ENCODE measurements at regions not wholly inside any gene's neighbourhood (a gene's known extent, or its start where the extent isn't known, plus 50 kb on each side); places are given as distances from the start of the nearest gene placed in this dataset.

DNA sequence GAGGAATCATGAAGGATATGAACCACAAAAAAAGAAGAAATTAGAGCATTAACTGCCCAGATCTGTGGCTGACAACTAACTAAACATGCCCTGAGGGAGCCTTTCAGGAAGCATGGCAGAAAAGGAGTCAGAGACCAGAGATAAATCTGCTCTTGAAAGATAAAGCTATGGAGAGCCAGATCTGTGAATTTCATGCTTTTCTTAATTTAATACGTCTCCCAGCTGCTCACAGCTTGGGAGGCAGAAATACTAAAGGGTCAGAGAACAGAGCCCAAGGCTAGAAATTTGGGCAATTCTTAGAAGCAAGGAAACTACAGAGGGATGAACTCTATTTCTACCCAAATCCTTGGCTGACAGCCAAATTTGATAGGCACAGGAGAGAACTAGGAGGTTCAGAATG lies 223.0 kb upstream of the DPP10 start:
- Histone ChIP-seq H3F3A (ENCODE audit: insufficient read depth, low read length) (no peaks in the 10 kb centered on the region), H3K27ac (ENCODE audit: low read depth, low read length, poor library complexity, severe bottlenecking) (no peak overlapping the region), H3K4me1 (ENCODE audit: insufficient read depth, low read length, severe bottlenecking) (no peaks in the 10 kb centered on the region), H4K20me1 (ENCODE audit: insufficient read depth, low read length) (no peaks in the 10 kb centered on the region), H3K4me2 (ENCODE audit: low read length) (no peak overlapping the region), H3K9me3 (ENCODE audit: low read length) (no peaks in the 10 kb centered on the region), H3K36me3 (ENCODE audit: insufficient read depth, low read length) (no peaks in the 10 kb centered on the region), H3K4me3 (ENCODE audit: low read depth, low read length, poor library complexity, severe bottlenecking) (no peak overlapping the region), H3K9me2 (ENCODE audit: low read depth, low read length) (no peaks in the 10 kb centered on the region), H2AFZ (ENCODE audit: low read length) (no peak overlapping the region), H3K9ac (ENCODE audit: low read length) (no peak overlapping the region), H3K79me2 (ENCODE audit: insufficient read depth, low read length) (no peaks in the 10 kb centered on the region), H3K27me3 (ENCODE audit: insufficient read depth, low read length) (no peaks in the 10 kb centered on the region)
- TF ChIP-seq EZH2 (IDR thresholded peaks at IDR 0.05; ENCODE audit: borderline replicate concordance, low read length) = no peak
- TF ChIP-seq, protein P1, sequence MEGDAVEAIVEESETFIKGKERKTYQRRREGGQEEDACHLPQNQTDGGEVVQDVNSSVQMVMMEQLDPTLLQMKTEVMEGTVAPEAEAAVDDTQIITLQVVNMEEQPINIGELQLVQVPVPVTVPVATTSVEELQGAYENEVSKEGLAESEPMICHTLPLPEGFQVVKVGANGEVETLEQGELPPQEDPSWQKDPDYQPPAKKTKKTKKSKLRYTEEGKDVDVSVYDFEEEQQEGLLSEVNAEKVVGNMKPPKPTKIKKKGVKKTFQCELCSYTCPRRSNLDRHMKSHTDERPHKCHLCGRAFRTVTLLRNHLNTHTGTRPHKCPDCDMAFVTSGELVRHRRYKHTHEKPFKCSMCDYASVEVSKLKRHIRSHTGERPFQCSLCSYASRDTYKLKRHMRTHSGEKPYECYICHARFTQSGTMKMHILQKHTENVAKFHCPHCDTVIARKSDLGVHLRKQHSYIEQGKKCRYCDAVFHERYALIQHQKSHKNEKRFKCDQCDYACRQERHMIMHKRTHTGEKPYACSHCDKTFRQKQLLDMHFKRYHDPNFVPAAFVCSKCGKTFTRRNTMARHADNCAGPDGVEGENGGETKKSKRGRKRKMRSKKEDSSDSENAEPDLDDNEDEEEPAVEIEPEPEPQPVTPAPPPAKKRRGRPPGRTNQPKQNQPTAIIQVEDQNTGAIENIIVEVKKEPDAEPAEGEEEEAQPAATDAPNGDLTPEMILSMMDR (IDR thresholded peaks at IDR 0.05; ENCODE audit: low read length) = no peak

DNA sequence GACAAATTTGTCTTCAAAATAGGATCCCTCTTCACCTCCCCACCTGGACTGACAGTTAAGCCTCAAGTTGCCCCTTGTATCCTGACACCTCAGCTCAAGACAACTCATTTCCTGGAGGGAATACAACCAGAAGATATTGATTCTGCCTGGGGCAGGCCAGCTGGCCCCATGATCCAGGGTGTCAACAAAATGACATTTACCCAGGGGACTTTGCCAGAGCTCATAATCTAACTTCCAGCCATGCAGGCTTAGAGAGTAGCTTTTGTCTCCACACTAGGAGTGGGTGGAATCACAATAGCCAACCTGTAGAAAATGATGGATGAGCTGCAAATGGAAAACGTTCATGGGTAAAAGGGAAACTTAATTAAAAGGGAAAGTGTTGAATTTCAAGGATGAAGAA lies 220.1 kb upstream of the DPP10 start:
- TF ChIP-seq, protein P1 (IDR thresholded peaks at IDR 0.05; ENCODE audit: low read length) = no peak
- no peak for TF ChIP-seq EZH2 (IDR thresholded peaks at IDR 0.05; ENCODE audit: borderline replicate concordance, low read length)
- no peak overlapping the region for H3K9ac ChIP-seq (ENCODE audit: low read length)
- H4K20me1 ChIP-seq (ENCODE audit: insufficient read depth, low read length) = no peaks in the 10 kb centered on the region
- H3K27ac ChIP-seq (ENCODE audit: low read depth, low read length, poor library complexity, severe bottlenecking) = no peak overlapping the region
- no peaks in the 10 kb centered on the region for H3K9me2 ChIP-seq (ENCODE audit: low read depth, low read length)
- no peak overlapping the region for H2AFZ ChIP-seq (ENCODE audit: low read length)
- no peaks in the 10 kb centered on the region for H3K9me3 ChIP-seq (ENCODE audit: low read length)
- no peaks in the 10 kb centered on the region for H3K27me3 ChIP-seq (ENCODE audit: insufficient read depth, low read length)
- H3F3A ChIP-seq (ENCODE audit: insufficient read depth, low read length) = no peaks in the 10 kb centered on the region
- H3K79me2 ChIP-seq (ENCODE audit: insufficient read depth, low read length) = no peaks in the 10 kb centered on the region
- H3K4me3 ChIP-seq (ENCODE audit: low read depth, low read length, poor library complexity, severe bottlenecking) = no peak overlapping the region
- no peaks in the 10 kb centered on the region for H3K36me3 ChIP-seq (ENCODE audit: insufficient read depth, low read length)
- no peaks in the 10 kb centered on the region for H3K4me1 ChIP-seq (ENCODE audit: insufficient read depth, low read length, severe bottlenecking)
- H3K4me2 ChIP-seq (ENCODE audit: low read length) = no peak overlapping the region

DNA sequence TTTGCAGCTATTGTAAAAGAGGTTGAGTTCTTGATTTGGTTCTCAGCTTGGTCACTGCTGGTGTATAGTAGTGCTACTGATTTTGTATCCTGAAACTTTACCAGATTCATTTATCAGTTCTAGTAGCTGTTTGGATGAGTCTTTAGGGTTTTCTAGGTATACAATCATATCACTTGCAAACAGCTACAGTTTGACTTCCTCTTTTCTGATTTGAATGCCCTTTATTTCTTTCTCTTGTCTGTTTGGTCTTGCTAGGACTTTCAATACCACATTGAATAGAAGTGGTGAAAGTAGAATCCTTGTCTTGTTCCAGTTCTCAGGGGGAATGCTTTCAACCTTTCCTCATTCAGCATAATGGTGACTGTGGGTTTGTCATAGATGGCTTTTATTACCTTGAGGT lies 210.5 kb upstream of the DPP10 start:
- Histone ChIP-seq H3K79me2 (ENCODE audit: insufficient read depth, low read length) (no peaks in the 10 kb centered on the region), H3K9me3 (ENCODE audit: low read length) (no peaks in the 10 kb centered on the region), H4K20me1 (ENCODE audit: insufficient read depth, low read length) (no peaks in the 10 kb centered on the region), H2AFZ (ENCODE audit: low read length) (no peak overlapping the region), H3F3A (ENCODE audit: insufficient read depth, low read length) (no peaks in the 10 kb centered on the region), H3K27me3 (ENCODE audit: insufficient read depth, low read length) (no peaks in the 10 kb centered on the region), H3K4me1 (ENCODE audit: insufficient read depth, low read length, severe bottlenecking) (no peaks in the 10 kb centered on the region), H3K36me3 (ENCODE audit: insufficient read depth, low read length) (no peaks in the 10 kb centered on the region), H3K4me3 (ENCODE audit: low read depth, low read length, poor library complexity, severe bottlenecking) (no peak overlapping the region), H3K9me2 (ENCODE audit: low read depth, low read length) (no peaks in the 10 kb centered on the region), H3K9ac (ENCODE audit: low read length) (no peak overlapping the region), H3K4me2 (ENCODE audit: low read length) (no peak overlapping the region), H3K27ac (ENCODE audit: low read depth, low read length, poor library complexity, severe bottlenecking) (no peak overlapping the region)
- TF ChIP-seq EZH2 (IDR thresholded peaks at IDR 0.05; ENCODE audit: borderline replicate concordance, low read length) = no peak
- TF ChIP-seq, protein P1 (IDR thresholded peaks at IDR 0.05; ENCODE audit: low read length) = no peak

Data from OCI-LY1 (cell line).